ENCODE measurements at regions not wholly inside any gene's neighbourhood (a gene's known extent, or its start where the extent isn't known, plus 50 kb on each side); places are given as distances from the start of the nearest gene placed in this dataset.

DNA sequence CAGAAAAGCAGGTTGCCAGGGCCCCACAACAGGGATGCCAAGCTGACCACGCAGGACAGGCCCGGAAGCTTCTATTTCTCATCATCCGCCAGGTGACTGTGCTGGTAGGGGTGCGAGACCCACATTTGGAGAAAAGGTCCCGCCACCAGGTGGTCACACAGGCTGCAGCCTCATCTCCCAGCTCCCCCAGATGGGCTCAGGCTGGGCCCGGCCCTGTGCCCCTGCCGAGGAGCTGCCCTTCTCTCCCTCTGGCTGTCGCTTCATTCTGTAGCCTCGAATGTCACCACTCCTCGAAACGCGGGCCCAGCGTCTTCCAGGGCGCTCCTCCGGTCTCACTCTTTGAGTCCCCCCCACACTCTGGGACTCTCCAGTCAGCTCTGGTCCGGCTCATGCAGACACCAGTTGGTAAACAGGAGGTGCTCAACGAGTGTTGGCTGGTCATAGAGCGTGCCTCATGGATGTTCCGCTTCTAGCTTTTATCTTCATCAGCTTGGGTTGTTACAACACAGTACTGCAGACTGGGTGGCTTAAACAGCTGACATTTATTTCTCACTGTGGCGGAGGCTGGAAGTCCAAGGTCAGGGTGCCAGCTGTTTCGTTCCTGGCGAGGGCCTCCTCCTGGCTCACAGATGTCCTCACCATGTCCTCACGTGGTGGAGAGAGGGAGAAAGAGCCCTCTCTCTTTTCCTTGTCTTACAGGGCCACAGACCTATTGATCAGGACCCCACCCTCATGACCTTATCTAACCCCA, 87.1 kb downstream of the TEX29 start:
- no peaks in the 10 kb centered on the region for H3K36me3 Mint-ChIP-seq (ENCODE audit: low read depth)
- peaks cover 8% of the 10 kb centered on the region for H3K27me3 Mint-ChIP-seq
- H3K9me3 Mint-ChIP-seq = no peaks in the 10 kb centered on the region
- ATAC-seq (no peak), DNase-seq (no peak)
- no peak overlapping the region for H3K27ac Mint-ChIP-seq
- no peak overlapping the region for H3K4me3 Mint-ChIP-seq
- H3K4me1 Mint-ChIP-seq = no peaks in the 10 kb centered on the region

GRCh38 chr13:111409413-111409812, 89.0 kb downstream of the TEX29 start:
- no peak overlapping the region for H3K4me3 Mint-ChIP-seq
- no peaks in the 10 kb centered on the region for H3K9me3 Mint-ChIP-seq
- H3K4me1 Mint-ChIP-seq = no peaks in the 10 kb centered on the region
- peaks cover 9% of the 10 kb centered on the region for H3K27me3 Mint-ChIP-seq
- H3K36me3 Mint-ChIP-seq (ENCODE audit: low read depth) = no peaks in the 10 kb centered on the region
- DNase-seq (no peak), ATAC-seq (no peak)
- H3K27ac Mint-ChIP-seq = no peak overlapping the region

- Mint-ChIP-seq H3K9me3 (no peaks in the 10 kb centered on the region), H3K27ac (no peak overlapping the region), H3K4me1 (no peaks in the 10 kb centered on the region), H3K36me3 (ENCODE audit: low read depth) (no peaks in the 10 kb centered on the region), H3K4me3 (no peak overlapping the region), H3K27me3 (peaks cover 9% of the 10 kb centered on the region)
- ATAC-seq = no peak
- no peak for DNase-seq
Measured at GRCh38 chr13:111410232-111411021, 90.0 kb downstream of the TEX29 start.

GRCh38 chr13:111411151-111411858, 90.9 kb downstream of the TEX29 start:
- no peaks in the 10 kb centered on the region for H3K9me3 Mint-ChIP-seq
- H3K27me3 Mint-ChIP-seq = peaks cover 9% of the 10 kb centered on the region
- H3K36me3 Mint-ChIP-seq (ENCODE audit: low read depth) = no peaks in the 10 kb centered on the region
- ATAC-seq (no peak), DNase-seq (no peak)
- no peaks in the 10 kb centered on the region for H3K4me1 Mint-ChIP-seq
- no peak overlapping the region for H3K4me3 Mint-ChIP-seq
- H3K27ac Mint-ChIP-seq = no peak overlapping the region

GRCh38 chr13:111411919-111412650, 91.6 kb downstream of the TEX29 start:
- Mint-ChIP-seq H3K36me3 (ENCODE audit: low read depth) (no peaks in the 10 kb centered on the region), H3K27me3 (peaks cover 9% of the 10 kb centered on the region), H3K4me1 (no peaks in the 10 kb centered on the region), H3K4me3 (no peak overlapping the region), H3K9me3 (no peaks in the 10 kb centered on the region), H3K27ac (no peak overlapping the region)
- ATAC-seq (no peak), DNase-seq (no peak)

- Mint-ChIP-seq H3K4me3 (no peak overlapping the region), H3K9me3 (no peaks in the 10 kb centered on the region), H3K27ac (no peak overlapping the region), H3K27me3 (peaks cover 9% of the 10 kb centered on the region), H3K4me1 (no peaks in the 10 kb centered on the region), H3K36me3 (ENCODE audit: low read depth) (no peaks in the 10 kb centered on the region)
- ATAC-seq (no peak), DNase-seq (no peak)
Measured at GRCh38 chr13:111413407-111414187, 93.2 kb downstream of the TEX29 start.

DNA sequence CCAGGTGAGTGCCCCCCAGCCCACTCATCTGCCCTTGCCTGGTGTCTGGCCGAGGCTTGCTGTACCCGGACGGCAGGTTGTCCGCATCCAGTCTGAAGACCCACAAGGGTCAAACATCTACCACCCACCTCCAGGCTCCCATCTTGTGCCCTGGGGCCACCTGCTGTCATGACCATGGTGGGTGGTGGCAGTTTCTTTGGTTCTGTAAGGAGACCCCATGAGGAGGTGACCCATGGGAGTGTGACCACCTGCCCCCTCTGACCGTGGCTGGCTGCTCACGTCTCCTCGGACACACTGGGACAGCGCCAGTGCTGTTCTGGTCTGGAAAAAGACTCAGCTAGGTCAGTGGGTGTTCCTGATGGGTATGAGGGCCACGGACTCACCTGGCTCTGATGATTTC, 93.9 kb downstream of the TEX29 start:
- DNase-seq (no peak), ATAC-seq (no peak)
- Mint-ChIP-seq H3K27ac (no peak overlapping the region), H3K9me3 (no peaks in the 10 kb centered on the region), H3K27me3 (peaks cover 9% of the 10 kb centered on the region), H3K4me3 (no peak overlapping the region), H3K36me3 (ENCODE audit: low read depth) (no peaks in the 10 kb centered on the region), H3K4me1 (no peaks in the 10 kb centered on the region)

DNA sequence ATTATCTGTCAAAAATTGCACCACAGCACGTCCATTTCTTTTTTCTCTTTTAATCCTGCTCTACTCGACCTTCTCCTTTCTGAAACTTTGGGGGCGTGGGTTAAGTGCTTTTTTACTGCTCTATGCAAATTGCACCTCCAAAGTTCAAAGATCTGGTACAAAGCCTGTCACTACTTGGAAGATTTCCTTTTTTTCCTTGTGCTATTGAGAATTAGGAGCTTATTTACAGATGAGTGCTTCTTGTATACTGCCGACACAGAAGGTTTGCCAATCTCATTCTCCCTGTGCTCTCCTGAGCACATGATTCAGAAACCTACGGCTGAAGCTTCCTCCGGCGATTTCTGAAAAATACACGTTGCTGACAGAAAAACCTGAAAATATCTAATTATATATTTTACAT, 94.8 kb downstream of the TEX29 start:
- ATAC-seq = no peak
- Mint-ChIP-seq H3K36me3 (ENCODE audit: low read depth) (no peaks in the 10 kb centered on the region), H3K27me3 (peaks cover 9% of the 10 kb centered on the region), H3K27ac (no peak overlapping the region), H3K4me3 (no peak overlapping the region), H3K9me3 (no peaks in the 10 kb centered on the region), H3K4me1 (no peaks in the 10 kb centered on the region)
- DNase-seq = no peak

GRCh38 chr13:111415765-111416164, 95.3 kb downstream of the TEX29 start:
- no peak for ATAC-seq
- H3K9me3 Mint-ChIP-seq = no peaks in the 10 kb centered on the region
- no peak overlapping the region for H3K27ac Mint-ChIP-seq
- H3K4me1 Mint-ChIP-seq = no peaks in the 10 kb centered on the region
- no peaks in the 10 kb centered on the region for H3K36me3 Mint-ChIP-seq (ENCODE audit: low read depth)
- peaks cover 9% of the 10 kb centered on the region for H3K27me3 Mint-ChIP-seq
- H3K4me3 Mint-ChIP-seq = no peak overlapping the region
- no peak for DNase-seq

DNA sequence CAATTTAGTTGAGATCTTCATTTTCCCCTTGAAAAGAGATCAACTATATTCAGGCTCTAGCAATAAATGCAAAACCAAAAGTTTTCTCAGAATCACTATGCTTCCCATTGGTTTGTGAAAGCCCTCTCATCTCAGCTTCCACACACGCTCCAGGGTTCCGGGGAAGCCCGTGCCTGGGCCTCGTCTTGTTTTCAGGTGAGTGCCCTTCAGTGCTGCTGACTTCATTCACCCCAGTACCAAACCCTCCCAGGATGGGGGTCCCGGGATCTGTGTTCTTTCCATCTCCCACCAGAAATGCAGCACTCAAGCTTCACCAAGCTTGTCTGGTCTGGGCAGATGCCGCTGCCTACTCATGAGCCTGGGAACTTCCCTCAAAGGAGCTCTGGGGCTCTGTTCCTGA, 97.7 kb downstream of the TEX29 start:
- Mint-ChIP-seq H3K4me1 (no peaks in the 10 kb centered on the region), H3K9me3 (no peaks in the 10 kb centered on the region), H3K4me3 (no peak overlapping the region), H3K27me3 (no peaks in the 10 kb centered on the region), H3K27ac (no peak overlapping the region), H3K36me3 (ENCODE audit: low read depth) (no peaks in the 10 kb centered on the region)
- no peak for ATAC-seq
- DNase-seq = no peak

- no peak overlapping the region for H3K27ac Mint-ChIP-seq
- no peaks in the 10 kb centered on the region for H3K27me3 Mint-ChIP-seq
- ATAC-seq (no peak), DNase-seq (no peak)
- no peak overlapping the region for H3K4me3 Mint-ChIP-seq
- H3K9me3 Mint-ChIP-seq = no peaks in the 10 kb centered on the region
- no peaks in the 10 kb centered on the region for H3K4me1 Mint-ChIP-seq
- no peaks in the 10 kb centered on the region for H3K36me3 Mint-ChIP-seq (ENCODE audit: low read depth)
Measured at GRCh38 chr13:111420113-111420876, 99.9 kb downstream of the TEX29 start.

DNA sequence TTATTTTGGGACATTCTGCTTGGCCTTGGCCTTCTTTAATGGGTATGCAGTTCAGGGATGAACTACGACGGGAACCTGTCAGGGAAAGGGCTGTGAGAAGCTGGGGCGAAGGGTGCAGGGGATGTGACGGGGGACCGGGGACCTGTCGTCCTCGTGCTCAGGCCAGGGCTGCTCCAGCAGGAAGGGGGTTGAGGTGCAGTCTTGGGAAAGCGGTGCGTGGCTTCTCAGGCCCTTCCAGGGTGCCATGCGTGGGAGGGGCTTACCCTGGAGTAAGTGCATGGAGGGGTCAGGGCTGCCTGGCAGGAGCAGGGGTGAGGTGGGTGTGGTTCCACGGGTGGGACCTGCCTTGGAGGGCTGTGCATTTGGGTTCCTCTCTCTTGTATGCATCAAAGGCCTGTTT, 100.8 kb downstream of the TEX29 start:
- Mint-ChIP-seq H3K36me3 (ENCODE audit: low read depth) (no peaks in the 10 kb centered on the region), H3K9me3 (no peaks in the 10 kb centered on the region), H3K27me3 (no peaks in the 10 kb centered on the region), H3K4me1 (no peaks in the 10 kb centered on the region), H3K27ac (no peak overlapping the region), H3K4me3 (no peak overlapping the region)
- DNase-seq (no peak), ATAC-seq (no peak)

- Mint-ChIP-seq H3K4me3 (no peak overlapping the region), H3K4me1 (no peaks in the 10 kb centered on the region), H3K36me3 (ENCODE audit: low read depth) (no peaks in the 10 kb centered on the region), H3K27ac (no peak overlapping the region), H3K27me3 (no peaks in the 10 kb centered on the region), H3K9me3 (no peaks in the 10 kb centered on the region)
- DNase-seq (no peak), ATAC-seq (no peak)
Measured at GRCh38 chr13:111422348-111422747, 101.9 kb downstream of the TEX29 start.

Data from activated naive CD8-positive, alpha-beta T cell treated with anti-CD3 and anti-CD28 coated beads, Interleukin-2, amount 50 U/mL, for 24 hours (primary cell).